Endodermal cell (in vitro differentiated cells): ENCODE measurements at regions not wholly inside any gene's neighbourhood (a gene's known extent, or its start where the extent isn't known, plus 50 kb on each side); places are given as distances from the start of the nearest gene placed in this dataset.

Source experiments
- DNase-seq: peaks from one replicate; pipeline ENCODE4 v3.0.0-alpha.2; 2017
- H3K27ac ChIP-seq: 2 replicates; pipeline ENCODE4 v1.5.1; 2013; ENCODE audit warnings: mild to moderate bottlenecking, low read depth, low read length, moderate library complexity
- H3K27me3 ChIP-seq: 2 replicates; pipeline ENCODE4 v1.6.1; 2013; ENCODE audit warnings: mild to moderate bottlenecking, low read length, moderate library complexity; ENCODE audit not compliant: insufficient read depth, control insufficient read depth, poor library complexity, severe bottlenecking
- H3K36me3 ChIP-seq: 2 replicates; pipeline ENCODE4 v1.7.0; 2013; ENCODE audit warnings: mild to moderate bottlenecking, low read length, moderate library complexity; ENCODE audit not compliant: control insufficient read depth, insufficient read depth
- H3K4me1 ChIP-seq: one replicate; pipeline ENCODE4 v1.7.0; 2013; ENCODE audit warnings: low read length; ENCODE audit not compliant: control insufficient read depth, insufficient read depth
- H3K4me3 ChIP-seq: 2 replicates; pipeline ENCODE4 v1.5.1; 2013; ENCODE audit warnings: mild to moderate bottlenecking, low read length, moderate library complexity
- H3K9ac ChIP-seq: 2 replicates; pipeline ENCODE4 v1.6.1; 2013; ENCODE audit warnings: mild to moderate bottlenecking, low read length, moderate library complexity; ENCODE audit not compliant: poor library complexity, severe bottlenecking; ENCODE audit errors: extremely low read depth
- H3K9me3 ChIP-seq: 2 replicates; pipeline ENCODE4 v1.6.1; 2013; ENCODE audit warnings: mild to moderate bottlenecking, low read length, moderate library complexity; ENCODE audit not compliant: control insufficient read depth
- H3K27ac Mint-ChIP-seq: 2 replicates; pipeline ENCODE4 v1.8.0; 2020; ENCODE audit warnings: mixed read lengths
- H3K27me3 Mint-ChIP-seq: 2 replicates; pipeline ENCODE4 v1.8.0; 2021; ENCODE audit warnings: mild to moderate bottlenecking, mixed read lengths; ENCODE audit not compliant: insufficient read depth
- H3K36me3 Mint-ChIP-seq: 2 replicates; pipeline ENCODE4 v1.8.0; 2020; ENCODE audit warnings: low read depth, mixed read lengths
- H3K4me1 Mint-ChIP-seq: 2 replicates; pipeline ENCODE4 v1.8.0; 2020; ENCODE audit warnings: mixed read lengths
- H3K4me3 Mint-ChIP-seq: 2 replicates; pipeline ENCODE4 v1.8.0; 2020; ENCODE audit warnings: mild to moderate bottlenecking, moderate library complexity, mixed read lengths
- H3K9me3 Mint-ChIP-seq: 2 replicates; pipeline ENCODE4 v1.8.0; 2020; ENCODE audit warnings: mild to moderate bottlenecking, mixed read lengths
- WGBS, 2 experiments: methylation state at CpG; one replicate each; pipeline versions ENCODE4 v1.1.5 to v1.1.7; 2013; ENCODE audit warnings: missing lambda C conversion rate in 2 of 2, mixed read lengths in 1 of 2; ENCODE audit not compliant: insufficient coverage in 1 of 2, insufficient read length in 1 of 2; 5-methylcytosine and 5-hydroxymethylcytosine counted together
- TF ChIP-seq, protein P1 (sequence below): fragments of 200-600 bp; sonication (generic); conservative IDR thresholded peaks from 2 replicates; pipeline ENCODE4 v1.5.0; 2021; ENCODE audit warnings: antibody characterized with exemption, mild to moderate bottlenecking

DNA sequence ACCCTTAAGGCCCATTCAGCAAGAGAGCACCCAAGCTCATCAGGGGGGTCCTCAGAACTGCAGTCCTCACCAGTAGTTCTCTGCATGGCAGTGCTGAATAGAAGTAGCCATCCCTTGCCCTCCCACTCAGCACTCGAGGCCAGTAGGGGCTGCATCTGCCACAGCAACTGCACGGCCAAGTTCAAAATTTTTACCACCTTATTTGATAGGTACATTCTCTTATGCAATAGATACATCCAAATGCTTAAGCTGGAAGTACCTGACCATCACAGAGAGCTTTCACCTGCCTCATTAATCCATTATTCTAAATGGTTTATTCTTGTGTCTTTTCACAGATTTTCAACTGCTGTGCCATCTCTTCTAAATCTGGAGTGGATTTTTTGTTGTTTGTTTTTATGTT is 1307.4 kb downstream of the SLITRK5 start:
- Histone ChIP-seq H3K27ac (no peak overlapping the region), H3K4me1 (no peaks in the 10 kb centered on the region), H3K36me3 (no peaks in the 10 kb centered on the region), H3K4me3 (no peak overlapping the region), H3K9me3 (no peaks in the 10 kb centered on the region), H3K27me3 (peaks cover 10% of the 10 kb centered on the region), H3K9ac (no peak overlapping the region)
- no peaks in the 10 kb centered on the region for H3K4me1 Mint-ChIP-seq
- H3K27ac Mint-ChIP-seq = no peak overlapping the region
- H3K27me3 Mint-ChIP-seq = peaks cover 1% of the 10 kb centered on the region
- DNase-seq = no peak
- 80 to 83% methylated on average over 1 to 2 of the region's 2 CpGs for WGBS, 2 experiments
- no peaks in the 10 kb centered on the region for H3K9me3 Mint-ChIP-seq
- no peak overlapping the region for H3K4me3 Mint-ChIP-seq
- H3K36me3 Mint-ChIP-seq = no peaks in the 10 kb centered on the region
- TF ChIP-seq, protein P1, sequence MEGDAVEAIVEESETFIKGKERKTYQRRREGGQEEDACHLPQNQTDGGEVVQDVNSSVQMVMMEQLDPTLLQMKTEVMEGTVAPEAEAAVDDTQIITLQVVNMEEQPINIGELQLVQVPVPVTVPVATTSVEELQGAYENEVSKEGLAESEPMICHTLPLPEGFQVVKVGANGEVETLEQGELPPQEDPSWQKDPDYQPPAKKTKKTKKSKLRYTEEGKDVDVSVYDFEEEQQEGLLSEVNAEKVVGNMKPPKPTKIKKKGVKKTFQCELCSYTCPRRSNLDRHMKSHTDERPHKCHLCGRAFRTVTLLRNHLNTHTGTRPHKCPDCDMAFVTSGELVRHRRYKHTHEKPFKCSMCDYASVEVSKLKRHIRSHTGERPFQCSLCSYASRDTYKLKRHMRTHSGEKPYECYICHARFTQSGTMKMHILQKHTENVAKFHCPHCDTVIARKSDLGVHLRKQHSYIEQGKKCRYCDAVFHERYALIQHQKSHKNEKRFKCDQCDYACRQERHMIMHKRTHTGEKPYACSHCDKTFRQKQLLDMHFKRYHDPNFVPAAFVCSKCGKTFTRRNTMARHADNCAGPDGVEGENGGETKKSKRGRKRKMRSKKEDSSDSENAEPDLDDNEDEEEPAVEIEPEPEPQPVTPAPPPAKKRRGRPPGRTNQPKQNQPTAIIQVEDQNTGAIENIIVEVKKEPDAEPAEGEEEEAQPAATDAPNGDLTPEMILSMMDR = no peak

DNA sequence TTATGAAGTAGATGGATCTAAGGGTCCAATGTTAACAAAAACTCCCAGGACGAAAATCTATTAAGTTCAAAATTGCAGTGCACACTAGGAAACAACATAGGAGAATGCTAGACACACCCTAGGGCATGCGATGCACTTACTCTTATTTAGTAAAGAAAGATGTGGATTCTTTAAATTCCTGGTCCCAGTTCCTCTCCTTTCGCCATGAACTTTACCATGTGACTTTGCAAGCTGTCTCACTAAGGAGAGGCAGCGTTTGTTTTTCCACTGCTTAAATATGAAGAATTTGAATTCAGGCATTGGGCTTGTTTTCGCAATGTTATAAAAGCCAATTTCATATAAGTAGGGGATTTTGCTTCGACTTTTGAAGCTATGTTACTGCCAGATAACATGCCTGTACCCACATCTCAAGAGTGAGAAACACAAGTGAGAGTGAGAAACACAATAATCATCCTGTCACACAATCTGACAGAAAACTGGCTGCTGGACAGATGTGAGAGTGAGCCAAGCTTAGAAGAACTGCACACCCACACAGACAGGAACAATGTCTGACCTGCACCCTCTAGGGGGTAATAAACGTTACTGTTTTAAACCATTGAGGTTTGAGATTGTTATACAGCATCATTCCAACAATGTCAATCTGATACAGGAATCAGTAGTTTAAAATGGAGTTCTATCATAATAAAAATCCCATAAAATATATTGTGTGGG is 1308.4 kb downstream of the SLITRK5 start:
- no peaks in the 10 kb centered on the region for H3K9me3 Mint-ChIP-seq
- no peaks in the 10 kb centered on the region for H3K9me3 ChIP-seq
- H3K4me3 Mint-ChIP-seq = no peak overlapping the region
- H3K27me3 Mint-ChIP-seq = peaks cover 1% of the 10 kb centered on the region
- no peaks in the 10 kb centered on the region for H3K36me3 ChIP-seq
- H3K4me1 Mint-ChIP-seq = no peaks in the 10 kb centered on the region
- no peak overlapping the region for H3K27ac ChIP-seq
- no peaks in the 10 kb centered on the region for H3K36me3 Mint-ChIP-seq
- H3K27ac Mint-ChIP-seq = no peak overlapping the region
- no peak overlapping the region for H3K4me3 ChIP-seq
- 83 to 94% methylated on average over 3 to 7 of the region's 7 CpGs for WGBS, 2 experiments
- TF ChIP-seq, protein P1 = no peak
- no peak overlapping the region for H3K9ac ChIP-seq
- DNase-seq = no peak
- peaks cover 10% of the 10 kb centered on the region for H3K27me3 ChIP-seq
- H3K4me1 ChIP-seq = no peaks in the 10 kb centered on the region

DNA sequence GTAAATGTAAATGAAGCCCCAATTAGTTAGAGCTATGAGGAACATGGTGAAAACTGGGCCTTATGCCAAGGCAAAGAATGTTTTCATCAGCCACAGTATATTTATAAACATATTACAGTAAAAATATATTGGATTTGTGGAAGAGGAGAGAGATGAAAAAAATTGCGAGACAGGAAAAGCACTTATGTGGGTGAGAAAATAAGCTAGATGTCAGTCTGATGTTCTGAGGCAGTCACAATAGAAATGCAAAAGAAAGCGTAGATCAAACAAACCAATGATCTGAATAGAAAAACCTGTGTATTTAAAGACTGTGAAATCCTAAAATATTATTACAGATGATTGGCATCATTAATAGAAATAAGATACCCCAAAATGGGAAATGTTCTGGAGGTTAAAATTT is 1332.5 kb downstream of the SLITRK5 start:
- WGBS, 2 experiments = 95 to 100% methylated on average over 1 to 2 of the region's 2 CpGs
- H3K9ac ChIP-seq = no peak overlapping the region
- TF ChIP-seq, protein P1 = no peak
- H3K4me1 ChIP-seq = no peaks in the 10 kb centered on the region
- Mint-ChIP-seq H3K36me3 (no peaks in the 10 kb centered on the region), H3K4me1 (no peaks in the 10 kb centered on the region), H3K27ac (no peak overlapping the region), H3K4me3 (no peak overlapping the region), H3K9me3 (no peaks in the 10 kb centered on the region), H3K27me3 (no peaks in the 10 kb centered on the region)
- no peak for DNase-seq
- no peak overlapping the region for H3K27ac ChIP-seq
- no peaks in the 10 kb centered on the region for H3K9me3 ChIP-seq
- H3K36me3 ChIP-seq = no peaks in the 10 kb centered on the region
- no peak overlapping the region for H3K4me3 ChIP-seq
- no peaks in the 10 kb centered on the region for H3K27me3 ChIP-seq
